Colon (tissue), 2 donors: ENCODE measurements at regions not wholly inside any gene's neighbourhood (a gene's known extent, or its start where the extent isn't known, plus 50 kb on each side); places are given as distances from the start of the nearest gene placed in this dataset.

Experiments
- FAIRE-seq: peaks from 2 replicates; lab custom pipeline; 2012; peaks lifted over from hg19 to GRCh38; lab: Jason Lieb, UNC
- donor health status: control.
- donor health status: control.

GRCh38 chr19:27676877-27677276 lies 1536.1 kb downstream of the UQCRFS1 start:
- FAIRE-seq = no peak

GRCh38 chr19:27676334-27676733 lies 1536.6 kb downstream of the UQCRFS1 start:
- FAIRE-seq = no peak

- FAIRE-seq = no peak
Observed at GRCh38 chr19:27675771-27676170, 1537.2 kb downstream of the UQCRFS1 start.

GRCh38 chr19:27674701-27675100 lies 1538.2 kb downstream of the UQCRFS1 start:
- no peak for FAIRE-seq

GRCh38 chr19:27673986-27674385 lies 1539.0 kb downstream of the UQCRFS1 start:
- FAIRE-seq = no peak

GRCh38 chr19:27672309-27673047 lies 1540.5 kb downstream of the UQCRFS1 start:
- FAIRE-seq = no peak

GRCh38 chr19:27671876-27672275 lies 1541.1 kb downstream of the UQCRFS1 start:
- no peak for FAIRE-seq

- FAIRE-seq = no peak
Observed at GRCh38 chr19:27660428-27660827, 1552.5 kb downstream of the UQCRFS1 start.

GRCh38 chr19:27657271-27658051 lies 1555.5 kb downstream of the UQCRFS1 start:
- FAIRE-seq = no peak

GRCh38 chr19:27654266-27654990 lies 1558.5 kb downstream of the UQCRFS1 start:
- no peak for FAIRE-seq

- no peak for FAIRE-seq
Observed at GRCh38 chr19:27652796-27653195, 1560.2 kb downstream of the UQCRFS1 start.

- no peak for FAIRE-seq
Observed at GRCh38 chr19:27652281-27652680, 1560.7 kb downstream of the UQCRFS1 start.

- no peak for FAIRE-seq
Observed at GRCh38 chr19:27647423-27647822, 1565.5 kb downstream of the UQCRFS1 start.

- no peak for FAIRE-seq
Observed at GRCh38 chr19:27635401-27635800, 1577.5 kb downstream of the UQCRFS1 start.

- no peak for FAIRE-seq
Observed at GRCh38 chr19:27618006-27618405, 1594.9 kb downstream of the UQCRFS1 start.

GRCh38 chr19:27580906-27581305 lies 1632.0 kb downstream of the UQCRFS1 start:
- FAIRE-seq = no peak
